HG02642 (cell line): ENCODE measurements at regions not wholly inside any gene's neighbourhood (a gene's known extent, or its start where the extent isn't known, plus 50 kb on each side); places are given as distances from the start of the nearest gene placed in this dataset.
"Not testable (repeated sequence)": the region's sequence is repeated elsewhere in the genome, so short reads cannot be mapped to it uniquely, and the experiment has no call there.

Source experiments
- ATAC-seq: cut with Tn5 transposase; IDR thresholded peaks from one replicate; pipeline ENCODE4 v1.9.1; 2021; ENCODE audit warnings: mild to moderate bottlenecking; ENCODE audit not compliant: unreplicated experiment, poor library complexity

DNA sequence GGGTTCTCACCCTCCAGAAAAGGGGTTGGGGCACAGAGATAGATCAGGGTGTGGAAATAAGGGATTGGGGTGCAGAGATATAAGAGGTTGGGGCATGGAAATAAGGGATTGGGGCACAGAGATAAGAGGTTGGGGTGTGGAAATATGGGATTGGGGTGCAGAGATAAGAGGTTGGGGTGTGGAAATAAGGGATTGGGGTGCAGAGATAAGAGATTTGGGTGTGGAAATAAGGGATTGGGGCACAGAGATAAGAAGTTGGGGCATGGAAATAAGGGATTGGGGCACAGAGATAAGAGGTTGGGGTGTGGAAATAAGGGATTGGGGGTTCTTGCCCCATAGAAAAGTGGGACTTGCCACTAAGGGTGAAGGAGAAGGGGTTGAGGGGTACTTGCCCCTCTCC is 204.5 kb upstream of the TRPC7 start:
- ATAC-seq = not testable (repeated sequence)

DNA sequence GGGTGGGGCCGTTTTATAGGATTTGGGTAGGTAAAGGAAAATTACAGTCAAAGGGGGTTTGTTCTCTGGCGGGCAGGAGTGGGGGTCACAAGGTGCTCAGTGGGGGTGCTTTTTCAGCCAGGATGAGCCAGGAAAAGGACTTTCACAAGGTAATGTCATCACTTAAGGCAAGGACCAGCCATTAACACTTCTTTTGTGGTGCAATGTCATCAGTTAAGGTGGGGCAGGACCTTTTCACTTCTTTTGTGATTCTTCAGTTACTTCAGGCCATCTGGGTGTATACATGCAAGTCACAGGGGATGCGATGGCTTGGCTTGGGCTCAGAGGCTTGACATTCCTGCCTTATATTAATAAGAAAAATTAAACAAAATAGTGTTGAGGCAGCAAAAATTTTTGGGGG is 200.1 kb upstream of the TRPC7 start:
- ATAC-seq = not testable (repeated sequence)

DNA sequence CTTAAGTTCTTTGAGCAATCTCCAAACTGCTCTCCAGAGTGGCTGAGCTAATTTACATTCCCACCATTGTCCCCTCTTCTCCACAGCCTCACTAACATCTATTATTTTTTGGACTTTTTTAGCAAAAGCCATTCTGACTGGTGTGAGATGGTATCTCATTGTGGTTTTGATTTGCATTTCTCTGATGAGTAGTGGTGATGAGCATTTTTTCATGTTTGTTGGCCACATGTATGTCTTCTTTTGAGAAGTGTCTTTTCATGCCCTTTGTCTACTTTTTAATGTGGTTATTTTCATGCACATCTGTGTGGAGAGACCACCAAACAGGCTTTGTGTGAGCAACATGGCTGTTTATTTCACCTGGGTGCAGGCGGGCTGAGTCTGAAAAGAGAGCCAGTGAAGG is 199.7 kb upstream of the TRPC7 start:
- not testable (repeated sequence) for ATAC-seq

DNA sequence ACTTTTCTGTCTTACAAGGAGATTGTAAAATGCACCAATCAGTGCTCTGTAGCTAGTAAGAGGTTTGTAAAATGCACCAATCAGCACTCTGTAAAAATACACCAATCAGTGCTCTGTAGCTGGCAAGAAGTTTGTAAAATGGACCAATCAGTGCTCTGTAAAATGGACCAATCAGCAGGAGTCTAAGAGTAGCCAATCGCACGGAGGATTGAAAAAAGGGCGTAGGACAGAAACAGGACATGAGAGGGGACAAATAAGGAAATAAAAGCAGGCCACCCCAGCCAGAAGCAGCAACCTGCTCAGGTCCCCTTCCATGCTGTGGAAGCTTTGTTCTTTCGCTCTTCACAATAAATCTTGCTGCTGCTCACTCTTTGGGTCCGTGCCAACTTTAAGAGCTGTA is 199.1 kb upstream of the TRPC7 start:
- ATAC-seq = not testable (repeated sequence)

DNA sequence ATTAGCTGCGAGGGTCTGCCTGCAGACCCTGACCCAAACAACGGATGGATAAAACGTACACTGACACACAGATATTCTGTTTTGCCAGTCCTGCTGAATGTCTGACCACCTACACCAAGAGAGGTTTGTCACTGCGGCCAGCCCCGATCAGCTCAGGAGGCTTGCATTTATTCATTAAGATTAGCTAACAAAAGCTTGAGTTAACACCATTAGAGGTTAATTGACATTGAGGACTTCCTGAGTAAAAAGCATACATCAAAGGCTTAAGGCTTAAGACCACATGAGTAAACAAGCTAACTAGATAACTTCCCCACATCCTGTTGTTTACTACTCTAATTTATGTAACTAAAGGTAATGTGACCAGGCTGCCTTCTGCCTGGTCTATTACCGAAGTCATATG is 198.1 kb upstream of the TRPC7 start:
- ATAC-seq = no peak

DNA sequence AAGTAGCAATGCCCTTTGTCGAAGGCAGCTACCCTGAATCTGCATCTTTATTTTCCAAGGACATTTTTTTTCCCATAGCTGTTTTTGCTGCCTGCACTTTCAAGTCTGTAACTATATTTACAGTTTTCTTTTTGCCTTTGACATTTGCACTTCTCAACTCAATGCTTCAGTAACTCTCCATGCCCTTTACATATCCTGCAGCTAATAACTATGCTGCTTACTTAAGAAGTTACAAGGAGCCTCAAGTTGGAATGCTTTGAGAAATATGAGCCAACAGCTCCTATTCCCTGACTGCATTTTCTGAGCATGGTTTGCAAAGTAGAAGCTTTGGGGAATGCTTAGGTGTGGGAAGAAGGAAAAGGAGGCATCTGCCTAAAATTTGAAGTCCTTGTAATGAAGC is 194.8 kb upstream of the TRPC7 start:
- no peak for ATAC-seq

DNA sequence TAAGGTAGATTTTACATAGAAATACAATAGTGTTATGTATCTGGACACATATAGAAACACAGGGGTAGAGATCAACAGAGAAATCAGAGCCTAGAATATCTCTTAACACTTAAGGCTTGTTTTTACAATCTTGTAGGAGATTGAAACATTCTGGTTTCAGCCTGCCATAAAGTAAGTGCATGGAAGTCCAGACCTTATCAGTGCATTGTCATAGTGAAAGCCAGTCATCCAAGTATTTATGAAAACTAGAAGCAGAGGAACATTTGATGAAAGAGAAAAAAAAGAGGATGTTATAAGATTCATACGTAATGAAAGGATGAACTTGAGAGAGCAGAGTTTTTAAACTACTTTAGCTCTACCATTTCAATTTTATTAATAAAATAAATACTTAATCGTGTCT is 194.3 kb upstream of the TRPC7 start:
- ATAC-seq = no peak

DNA sequence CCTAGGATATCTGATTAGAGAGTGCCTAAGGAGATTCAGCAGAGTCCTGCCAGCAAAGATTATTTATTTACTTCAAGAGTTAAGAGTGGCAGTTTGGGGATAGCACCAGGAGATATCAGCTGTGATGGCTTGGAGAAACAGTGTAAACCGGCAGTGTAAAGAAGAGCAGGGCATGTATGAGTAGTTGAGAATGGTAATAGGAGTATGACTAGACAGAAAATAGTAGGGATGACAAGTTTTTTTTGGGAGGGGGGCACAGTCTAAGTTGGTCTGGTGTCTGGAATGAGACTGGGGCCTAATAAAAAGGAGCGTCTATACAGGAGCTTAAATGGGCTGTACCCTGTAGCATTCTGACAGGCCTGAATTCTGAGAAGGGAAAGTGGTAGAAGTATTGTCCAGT is 181.8 kb upstream of the TRPC7 start:
- not testable (repeated sequence) for ATAC-seq

DNA sequence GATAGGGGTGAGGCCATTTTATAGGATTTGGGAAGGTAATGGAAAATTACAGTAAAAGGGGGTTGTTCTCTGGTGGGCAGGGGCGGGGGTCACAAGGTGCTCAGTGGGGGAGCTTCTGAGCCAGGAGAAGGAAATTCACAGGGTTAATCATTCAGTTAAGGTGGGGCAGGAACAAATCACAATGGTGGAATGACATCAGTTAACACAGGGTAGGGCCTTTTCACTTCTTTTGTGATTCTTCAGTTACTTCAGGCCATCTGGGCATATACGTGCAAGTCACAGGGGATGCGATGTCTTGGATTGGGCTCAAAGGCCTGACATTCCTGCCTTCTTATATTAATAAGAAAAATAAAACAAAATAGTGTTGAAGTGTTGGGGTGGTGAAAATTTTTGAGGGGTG is 181.1 kb upstream of the TRPC7 start:
- ATAC-seq = not testable (repeated sequence)

DNA sequence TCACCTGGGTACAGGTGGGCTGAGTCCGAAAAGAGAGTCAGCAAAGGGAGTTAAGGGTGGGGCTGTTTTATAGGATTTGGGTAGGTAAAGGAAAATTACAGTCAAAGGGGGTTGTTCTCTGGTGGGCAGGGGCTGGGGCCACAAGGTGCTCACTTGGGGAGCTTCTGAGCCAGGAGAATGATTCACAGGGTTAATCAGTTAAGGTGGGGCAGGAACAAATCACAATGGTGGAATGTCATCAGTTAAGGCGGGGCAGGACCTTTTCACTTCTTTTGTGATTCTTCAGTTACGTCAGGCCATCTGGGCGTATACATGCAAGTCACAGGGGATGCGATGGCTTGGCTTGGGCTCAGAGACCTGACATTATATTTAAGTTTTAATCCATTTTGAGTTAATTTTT is 179.7 kb upstream of the TRPC7 start:
- ATAC-seq = not testable (repeated sequence)

DNA sequence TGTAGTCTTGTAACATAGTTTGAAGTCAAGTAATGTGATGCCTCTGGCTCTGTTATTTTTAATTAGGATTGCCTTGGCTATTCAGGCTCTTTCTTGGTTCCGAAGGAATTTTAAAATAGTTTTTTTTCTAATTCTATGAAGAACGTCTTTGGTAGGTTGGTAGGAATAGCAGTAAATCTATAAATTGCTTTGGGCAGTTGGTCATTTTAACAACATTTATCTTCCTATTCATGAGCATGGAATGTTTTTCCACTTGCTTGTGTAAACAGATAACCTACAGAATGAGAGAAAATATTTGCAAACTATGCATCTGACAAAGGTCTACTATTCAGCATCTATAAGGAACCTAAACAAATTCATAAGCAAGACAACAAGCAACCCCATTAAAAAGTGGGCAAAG is 173.2 kb upstream of the TRPC7 start:
- no peak for ATAC-seq

DNA sequence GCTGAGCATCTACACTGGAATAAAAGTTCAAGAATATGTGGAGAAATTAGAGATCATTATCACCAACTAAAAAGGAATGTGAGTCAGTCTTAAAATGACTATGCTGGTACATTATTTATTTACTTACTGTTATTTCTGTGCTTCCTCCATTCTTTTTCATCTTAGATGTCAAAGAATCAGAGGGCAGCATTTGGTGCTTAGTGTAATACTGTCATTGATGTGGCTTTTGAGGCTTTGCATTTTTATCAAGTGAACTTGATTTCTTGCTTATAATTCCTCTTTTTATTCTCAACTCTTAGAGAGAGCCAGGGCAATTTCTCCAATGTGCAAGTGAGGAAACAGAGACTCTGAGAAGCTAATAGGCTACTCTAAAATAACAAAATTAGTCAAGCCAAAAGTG is 163.7 kb upstream of the TRPC7 start:
- no peak for ATAC-seq

DNA sequence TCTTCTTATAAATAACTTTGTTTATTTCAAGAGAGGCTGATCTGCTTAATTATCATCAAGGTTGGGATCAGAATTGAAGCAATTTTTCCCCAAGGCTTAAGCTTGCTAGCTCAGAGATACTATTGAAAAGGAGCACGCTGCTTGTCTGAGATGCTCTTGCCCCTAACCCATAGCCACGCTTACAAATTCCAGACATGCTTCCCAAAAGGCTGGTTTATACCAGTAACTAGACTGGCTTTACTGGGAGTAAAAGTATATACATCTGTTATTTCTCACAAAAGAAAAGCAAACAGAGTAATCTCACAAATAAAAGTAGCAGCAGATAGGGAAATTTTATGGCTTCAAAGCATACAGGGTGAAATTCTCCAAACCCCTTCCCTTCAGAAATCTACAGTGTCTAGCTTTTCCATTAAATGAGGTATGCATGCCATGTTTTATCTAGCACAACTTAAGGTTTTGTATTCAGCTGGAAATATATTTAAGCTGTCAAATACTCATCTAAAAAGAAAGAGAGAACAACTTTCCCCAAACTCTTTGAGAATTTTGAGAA is 163.2 kb upstream of the TRPC7 start:
- ATAC-seq = no peak

DNA sequence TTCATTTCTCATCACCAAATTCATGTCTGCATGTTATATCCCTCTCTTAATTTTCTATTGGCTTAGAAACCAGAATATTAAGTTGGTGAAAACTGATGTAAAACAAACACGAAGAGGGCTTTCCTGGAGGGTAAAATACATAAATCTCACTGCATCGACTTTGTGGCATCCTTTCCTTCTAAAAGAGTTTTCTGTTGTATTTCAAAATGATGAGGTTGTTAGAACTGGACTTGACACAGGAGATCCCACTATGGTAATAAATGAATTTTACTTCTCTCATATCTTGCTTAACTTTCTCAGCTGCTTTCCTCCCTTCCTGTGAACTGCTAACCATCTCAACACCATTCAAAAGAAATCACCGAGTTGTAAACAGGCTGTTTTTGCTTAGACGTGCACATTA is 162.0 kb upstream of the TRPC7 start:
- no peak for ATAC-seq

DNA sequence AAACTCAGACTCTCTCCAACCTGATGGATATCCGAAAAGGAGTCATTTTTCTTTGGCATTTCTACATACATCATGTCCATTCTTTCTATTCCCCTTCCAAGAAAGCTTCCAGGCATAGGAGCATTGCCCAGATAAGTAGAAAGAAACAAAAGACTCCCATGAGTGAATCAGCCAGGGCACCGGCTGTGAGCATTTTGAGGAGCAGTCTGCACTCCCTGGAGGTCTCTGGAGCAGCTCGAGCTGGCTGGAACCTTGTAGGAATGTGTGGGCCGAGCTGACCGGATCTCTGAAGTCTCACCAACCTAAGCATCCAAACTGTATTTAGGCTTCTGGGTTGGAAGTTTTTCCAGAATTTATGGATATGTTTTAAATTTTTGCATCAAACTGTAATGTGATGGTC is 161.4 kb upstream of the TRPC7 start:
- ATAC-seq = no peak

DNA sequence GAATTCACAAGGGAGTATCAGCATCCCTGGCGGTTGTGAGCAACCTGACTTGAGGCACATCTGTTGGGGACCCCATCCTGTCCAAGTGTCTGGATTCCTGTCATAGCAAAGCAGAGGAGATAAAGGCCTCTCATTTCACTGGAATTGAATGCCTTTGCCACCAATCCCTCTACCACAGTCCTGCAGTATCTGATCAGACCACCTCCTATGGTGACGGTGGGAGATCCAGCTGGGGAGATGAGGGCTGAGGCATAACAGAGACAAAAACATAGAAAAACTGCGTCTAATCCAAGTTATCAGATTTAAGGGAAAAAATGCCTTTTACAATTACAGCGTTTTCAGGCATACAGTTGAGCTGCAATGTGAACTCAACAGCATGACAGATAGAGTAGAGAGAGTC is 160.7 kb upstream of the TRPC7 start:
- no peak for ATAC-seq

DNA sequence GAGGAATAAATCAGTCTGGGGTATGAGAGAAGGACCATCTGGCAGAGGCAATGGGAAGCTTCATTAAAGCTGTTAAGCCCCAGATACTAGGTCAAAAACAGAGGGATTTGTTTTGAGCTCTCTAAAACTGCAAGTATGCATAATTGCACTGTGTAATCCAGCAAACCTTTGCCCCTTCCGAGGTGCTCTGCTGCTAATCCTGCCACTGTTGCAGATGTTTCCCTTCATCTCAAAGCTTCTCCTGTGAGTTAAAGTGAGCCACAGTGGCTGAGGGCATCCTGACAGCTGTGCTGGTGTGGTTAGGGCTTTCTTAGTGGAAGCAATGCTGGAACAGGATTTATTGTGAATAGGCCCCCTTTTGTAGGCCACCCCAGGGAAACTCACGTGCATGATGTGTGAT is 160.3 kb upstream of the TRPC7 start:
- ATAC-seq = no peak

DNA sequence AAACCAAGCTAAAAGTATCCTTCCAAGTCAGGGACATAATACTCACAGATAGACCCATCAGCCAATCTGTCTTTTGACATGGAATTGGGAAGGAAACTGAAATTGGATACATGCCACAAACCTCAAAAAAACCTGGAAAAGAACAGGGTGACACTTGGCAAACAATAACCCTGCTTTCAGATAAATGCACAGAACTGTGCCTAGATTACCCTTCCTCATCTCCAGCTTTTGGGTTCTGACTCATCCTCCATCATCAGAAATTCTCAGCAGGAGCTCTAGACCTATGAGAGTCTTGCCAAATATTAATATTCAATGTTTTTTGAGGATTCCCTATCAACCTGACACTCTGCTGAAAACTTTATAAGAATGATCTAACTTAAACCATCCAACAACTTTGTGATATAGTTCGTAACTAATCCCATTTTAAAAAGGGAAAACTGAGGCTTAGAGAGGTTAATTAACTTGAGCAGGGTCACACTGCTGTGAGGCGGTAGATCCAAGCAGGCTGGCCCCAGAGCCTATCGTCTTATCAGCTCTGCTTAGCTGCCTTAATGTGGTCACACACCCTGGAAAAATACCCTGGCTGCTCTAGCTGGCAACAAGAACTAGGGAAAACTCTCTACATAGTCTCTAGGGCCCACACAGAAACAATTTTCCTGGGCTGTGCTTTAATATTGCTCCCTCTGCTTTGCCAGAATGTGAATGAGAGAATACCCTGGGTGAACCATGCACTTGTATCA is 157.0 kb upstream of the TRPC7 start:
- no peak for ATAC-seq

DNA sequence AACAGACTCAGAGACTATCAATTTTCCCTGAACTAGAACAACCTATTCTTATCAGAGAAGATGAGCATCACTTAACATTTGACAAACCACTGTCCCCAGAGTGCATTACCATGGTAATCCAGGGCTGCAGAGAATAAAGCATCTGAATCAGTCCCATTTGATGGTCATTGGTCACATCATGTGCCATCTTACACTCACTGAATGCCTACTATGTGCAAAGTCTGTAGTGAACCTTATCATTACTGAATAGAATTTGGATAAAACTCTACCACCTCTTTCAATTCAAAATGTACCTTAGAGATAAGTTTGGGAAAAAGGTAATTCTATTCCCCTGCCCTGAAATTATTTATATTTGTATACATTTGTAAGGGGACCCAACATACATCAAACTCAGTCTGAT is 156.4 kb upstream of the TRPC7 start:
- no peak for ATAC-seq

DNA sequence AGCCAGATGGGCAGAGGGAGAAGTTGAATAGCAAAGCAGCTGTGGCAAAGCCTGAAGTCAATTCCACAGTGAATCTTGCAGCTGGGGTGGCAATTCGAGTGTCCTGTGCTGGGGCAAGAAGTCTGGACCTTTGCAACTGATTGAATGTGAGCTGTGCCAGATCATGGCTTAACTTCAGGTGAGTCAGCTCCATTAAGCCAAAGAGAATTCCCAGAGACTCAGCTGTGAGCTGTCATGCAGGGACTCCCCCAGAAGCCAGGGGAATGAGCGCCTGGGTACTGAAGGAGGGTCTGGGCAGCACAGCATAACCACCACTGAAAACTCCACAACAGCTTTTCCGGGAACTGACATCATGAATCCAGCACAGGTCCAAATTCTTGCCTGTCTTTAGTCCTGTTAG is 153.5 kb upstream of the TRPC7 start:
- ATAC-seq = no peak

DNA sequence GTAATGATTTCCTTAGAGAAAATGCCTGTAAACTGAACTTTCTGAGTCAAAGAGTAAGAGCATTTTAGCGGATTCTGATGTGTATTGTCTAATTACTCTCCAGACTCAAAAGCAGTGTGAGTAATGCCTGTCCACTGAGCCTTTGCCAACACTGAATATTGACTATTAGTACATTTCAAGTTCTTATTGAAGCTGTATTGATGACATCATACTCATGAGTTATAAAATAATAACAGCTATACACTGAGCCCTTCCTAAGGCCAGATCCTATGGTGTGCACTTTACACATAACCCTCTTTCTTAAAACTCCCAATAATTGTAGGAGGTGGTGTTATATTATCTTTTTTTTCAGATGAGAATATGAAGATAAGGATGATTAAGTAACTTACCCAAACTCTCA is 152.8 kb upstream of the TRPC7 start:
- ATAC-seq = no peak

DNA sequence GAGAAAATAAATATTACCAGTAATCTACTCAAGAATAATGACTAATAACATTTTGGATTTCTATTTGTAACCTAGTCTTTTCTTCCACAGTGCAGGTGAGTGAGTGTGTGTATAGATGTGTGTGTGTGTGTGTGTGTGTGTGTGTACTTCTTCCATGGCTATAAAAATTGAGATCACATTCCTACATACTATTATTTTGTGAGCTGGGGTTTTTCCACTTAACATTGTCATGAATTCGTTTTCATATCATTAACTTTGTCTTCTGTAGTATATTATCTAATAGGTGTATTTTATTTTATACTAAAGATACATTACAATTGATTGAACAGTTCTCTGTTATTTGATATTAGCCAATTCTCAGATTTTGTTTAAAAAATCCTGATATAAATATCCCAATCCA is 152.4 kb upstream of the TRPC7 start:
- ATAC-seq = no peak
